ENCODE measurements at regions not wholly inside any gene's neighbourhood (a gene's known extent, or its start where the extent isn't known, plus 50 kb on each side); places are given as distances from the start of the nearest gene placed in this dataset.

- Mint-ChIP-seq H3K36me3 (no peaks in the 10 kb centered on the region), H3K9me3 (no peaks in the 10 kb centered on the region), H3K27me3 (no peaks in the 10 kb centered on the region), H3K4me1 (peaks cover 0 to 9% (median 7%) of the 10 kb centered on the region in 3 donors), H3K4me3 (no peak overlapping the region), H3K27ac (no peak overlapping the region)
- ATAC-seq (ENCODE audit: low read depth in 2 of 2) (no peak), DNase-seq (no peak)
Observed at GRCh38 chr4:56115898-56116297, 167.2 kb downstream of the CEP135 start.

- Mint-ChIP-seq H3K27ac (no peak overlapping the region), H3K36me3 (no peaks in the 10 kb centered on the region), H3K4me1 (peaks cover 0 to 9% (median 7%) of the 10 kb centered on the region in 3 donors), H3K27me3 (no peaks in the 10 kb centered on the region), H3K4me3 (no peak overlapping the region), H3K9me3 (no peaks in the 10 kb centered on the region)
- DNase-seq (no peak), ATAC-seq (ENCODE audit: low read depth in 2 of 2) (no peak)
Observed at GRCh38 chr4:56112377-56112776, 163.6 kb downstream of the CEP135 start.

- no peak for ATAC-seq (ENCODE audit: low read depth in 2 of 2)
- no peaks in the 10 kb centered on the region for H3K27me3 Mint-ChIP-seq
- no peaks in the 10 kb centered on the region for H3K36me3 Mint-ChIP-seq
Observed at GRCh38 chr4:56106180-56107147, 157.7 kb downstream of the CEP135 start.

GRCh38 chr4:56104188-56104587, 155.4 kb downstream of the CEP135 start:
- no peaks in the 10 kb centered on the region for H3K9me3 Mint-ChIP-seq
- H3K36me3 Mint-ChIP-seq: no peaks in the 10 kb centered on the region
- H3K4me1 Mint-ChIP-seq: no peaks in the 10 kb centered on the region
- DNase-seq: no peak
- ATAC-seq (ENCODE audit: low read depth in 2 of 2): no peak
- no peak overlapping the region for H3K27ac Mint-ChIP-seq
- H3K4me3 Mint-ChIP-seq: no peak overlapping the region
- no peaks in the 10 kb centered on the region for H3K27me3 Mint-ChIP-seq

More at GRCh38 chr4:56106180-56107147, 157.7 kb downstream of the CEP135 start:
- Mint-ChIP-seq H3K4me3 (no peak overlapping the region), H3K9me3 (no peaks in the 10 kb centered on the region), H3K27ac (no peak overlapping the region), H3K4me1 (no peaks in the 10 kb centered on the region)
- DNase-seq: no peak

- ATAC-seq (ENCODE audit: low read depth in 2 of 2) (no peak), DNase-seq (no peak)
- Mint-ChIP-seq H3K4me1 (no peaks in the 10 kb centered on the region), H3K27me3 (no peaks in the 10 kb centered on the region), H3K9me3 (no peaks in the 10 kb centered on the region), H3K36me3 (no peaks in the 10 kb centered on the region), H3K27ac (peak overlapping the region in 1 of 6 donors; percentile 10), H3K4me3 (no peak overlapping the region)
Observed at GRCh38 chr4:56102601-56103000, 153.9 kb downstream of the CEP135 start.

- ATAC-seq (ENCODE audit: low read depth in 2 of 2) (no peak), DNase-seq (no peak)
- Mint-ChIP-seq H3K36me3 (no peaks in the 10 kb centered on the region), H3K27me3 (no peaks in the 10 kb centered on the region), H3K9me3 (no peaks in the 10 kb centered on the region), H3K4me3 (no peak overlapping the region), H3K27ac (no peak overlapping the region), H3K4me1 (no peaks in the 10 kb centered on the region)
Observed at GRCh38 chr4:56099378-56099786, 150.6 kb downstream of the CEP135 start.

- Mint-ChIP-seq H3K27ac (peak overlapping the region in 1 of 6 donors; percentile 8), H3K36me3 (no peaks in the 10 kb centered on the region), H3K4me3 (no peak overlapping the region), H3K9me3 (no peaks in the 10 kb centered on the region), H3K27me3 (no peaks in the 10 kb centered on the region), H3K4me1 (no peaks in the 10 kb centered on the region)
- DNase-seq (no peak), ATAC-seq (ENCODE audit: low read depth in 2 of 2) (no peak)
Observed at GRCh38 chr4:56093576-56093975, 144.8 kb downstream of the CEP135 start.

- Mint-ChIP-seq H3K36me3 (no peaks in the 10 kb centered on the region), H3K4me3 (no peak overlapping the region), H3K4me1 (no peaks in the 10 kb centered on the region), H3K27me3 (no peaks in the 10 kb centered on the region), H3K9me3 (no peaks in the 10 kb centered on the region), H3K27ac (no peak overlapping the region)
- no peak for ATAC-seq (ENCODE audit: low read depth in 2 of 2)
- DNase-seq: no peak
Observed at GRCh38 chr4:56092540-56092939, 143.8 kb downstream of the CEP135 start.

GRCh38 chr4:56086561-56086960, 137.8 kb downstream of the CEP135 start:
- H3K4me3 Mint-ChIP-seq: no peak overlapping the region
- H3K36me3 Mint-ChIP-seq: no peaks in the 10 kb centered on the region
- DNase-seq (no peak), ATAC-seq (ENCODE audit: low read depth in 2 of 2) (no peak)
- no peaks in the 10 kb centered on the region for H3K27me3 Mint-ChIP-seq
- H3K4me1 Mint-ChIP-seq: no peaks in the 10 kb centered on the region
- H3K27ac Mint-ChIP-seq: no peak overlapping the region
- H3K9me3 Mint-ChIP-seq: no peaks in the 10 kb centered on the region

GRCh38 chr4:56086073-56086541, 137.4 kb downstream of the CEP135 start:
- Mint-ChIP-seq H3K4me3 (no peak overlapping the region), H3K27ac (no peak overlapping the region), H3K4me1 (no peaks in the 10 kb centered on the region), H3K9me3 (no peaks in the 10 kb centered on the region), H3K36me3 (no peaks in the 10 kb centered on the region), H3K27me3 (no peaks in the 10 kb centered on the region)
- DNase-seq: no peak
- no peak for ATAC-seq (ENCODE audit: low read depth in 2 of 2)

GRCh38 chr4:56085275-56085674, 136.5 kb downstream of the CEP135 start:
- Mint-ChIP-seq H3K4me1 (no peaks in the 10 kb centered on the region), H3K36me3 (no peaks in the 10 kb centered on the region), H3K4me3 (no peak overlapping the region), H3K27me3 (no peaks in the 10 kb centered on the region), H3K9me3 (no peaks in the 10 kb centered on the region), H3K27ac (no peak overlapping the region)
- ATAC-seq (ENCODE audit: low read depth in 2 of 2): no peak
- DNase-seq: no peak

- Mint-ChIP-seq H3K27ac (no peak overlapping the region), H3K36me3 (no peaks in the 10 kb centered on the region), H3K4me1 (no peaks in the 10 kb centered on the region), H3K4me3 (no peak overlapping the region), H3K9me3 (no peaks in the 10 kb centered on the region), H3K27me3 (no peaks in the 10 kb centered on the region)
- no peak for DNase-seq
- ATAC-seq (ENCODE audit: low read depth in 2 of 2): no peak
Observed at GRCh38 chr4:56084851-56085250, 136.1 kb downstream of the CEP135 start.

Data from naive B cell (primary cell).